H1 (cell line): ENCODE measurements at regions not wholly inside any gene's neighbourhood (a gene's known extent, or its start where the extent isn't known, plus 50 kb on each side); places are given as distances from the start of the nearest gene placed in this dataset.

Experiments used
- CTCF ChIA-PET: fragments of 300-600 bp; sonication (Branson Sonifier 250); formaldehyde crosslinking; loops from one replicate; lab custom pipeline; 2021; ENCODE audit not compliant: partially characterized antibody; lab: Charles Lee
- POLR2A ChIA-PET: fragments of 300-600 bp; sonication (Branson Sonifier 250); formaldehyde crosslinking; loops from one replicate; lab custom pipeline; 2021; ENCODE audit warnings: inconsistent platforms; ENCODE audit not compliant: partially characterized antibody; lab: Charles Lee
- DNase-seq, 2 experiments: peaks; one replicate each; pipeline versions ENCODE4 v3.0.0 to v3.0.0-alpha.2; 2010 to 2022; ENCODE audit warnings: low spot score in 2 of 2, low read depth in 1 of 2, mixed read lengths in 1 of 2
- FAIRE-seq: peaks from 2 replicates; lab custom pipeline; 2011; peaks lifted over from hg19 to GRCh38; lab: Jason Lieb, UNC
- H2AFZ ChIP-seq: 2 replicates; pipeline ENCODE4 v1.8.1; 2012; ENCODE audit warnings: low read length, inconsistent platforms
- H2AK5ac ChIP-seq: 2 replicates; pipeline ENCODE4 v1.6.1; 2013; ENCODE audit warnings: low read depth, low read length
- H2BK120ac ChIP-seq: replicated peaks from 2 replicates; pipeline ENCODE3; 2013; ENCODE audit warnings: low read depth, low read length, inconsistent platforms
- H2BK12ac ChIP-seq: 2 replicates; pipeline ENCODE4 v1.6.1; 2013; ENCODE audit warnings: low read depth, low read length
- H2BK15ac ChIP-seq: 2 replicates; pipeline ENCODE4 v1.6.1; 2013; ENCODE audit warnings: low read length
- H2BK20ac ChIP-seq: 2 replicates; pipeline ENCODE4 v1.6.1; 2013; ENCODE audit warnings: low read length
- H2BK5ac ChIP-seq: 2 replicates; pipeline ENCODE4 v1.6.1; 2013; ENCODE audit warnings: low read depth, low read length
- H3K14ac ChIP-seq: 2 replicates; pipeline ENCODE4 v1.6.1; 2013; ENCODE audit warnings: inconsistent platforms; ENCODE audit not compliant: insufficient read length
- H3K18ac ChIP-seq: 2 replicates; pipeline ENCODE4 v1.6.1; 2013; ENCODE audit warnings: low read length; ENCODE audit errors: extremely low read depth
- H3K23ac ChIP-seq: 2 replicates; pipeline ENCODE4 v1.6.1; 2013; ENCODE audit warnings: inconsistent platforms; ENCODE audit not compliant: insufficient read length
- H3K23me2 ChIP-seq: 2 replicates; pipeline ENCODE4 v1.6.1; 2013; ENCODE audit warnings: low read depth, low read length
- H3K27ac ChIP-seq: 2 replicates; pipeline ENCODE4 v1.6.1; 2011; ENCODE audit warnings: low read depth, low read length, inconsistent platforms
- H3K27me3 ChIP-seq, 4 experiments: replicated peaks in 1 of 4; 1 replicate in 1 of 4; 2 replicates in 3 of 4; pipeline versions ENCODE4 v1.6.1 to v1.8.1; 2011 to 2013; ENCODE audit warnings: low read length in 3 of 4, mild to moderate bottlenecking in 3 of 4, inconsistent platforms in 2 of 4, mixed read lengths in 2 of 4, moderate library complexity in 1 of 4; ENCODE audit not compliant: control insufficient read depth in 3 of 4, insufficient read depth in 3 of 4; ENCODE audit errors: extremely low read depth in 1 of 4
- H3K36me3 ChIP-seq, 4 experiments: 2 replicates each; pipeline versions ENCODE4 v1.6.1 to v1.8.1; 2011 to 2013; ENCODE audit warnings: mild to moderate bottlenecking in 4 of 4, low read length in 3 of 4, moderate library complexity in 2 of 4, control low read depth in 1 of 4, inconsistent platforms in 1 of 4; ENCODE audit not compliant: insufficient read depth in 4 of 4, control insufficient read depth in 2 of 4
- H3K4ac ChIP-seq: replicated peaks from 2 replicates; pipeline ENCODE3; 2013; ENCODE audit warnings: low read length, low read depth, mixed read lengths, inconsistent platforms; ENCODE audit not compliant: insufficient read length
- H3K4me1 ChIP-seq, 4 experiments: replicated peaks in 1 of 4; 1 replicate in 1 of 4; 2 replicates in 3 of 4; pipeline versions ENCODE4 v1.6.1 to v1.8.1; 2011 to 2013; ENCODE audit warnings: low read length in 3 of 4, inconsistent platforms in 2 of 4, mixed read lengths in 1 of 4; ENCODE audit not compliant: insufficient read depth in 4 of 4, control insufficient read depth in 3 of 4
- H3K4me2 ChIP-seq, 2 experiments: 2 replicates each; pipeline versions ENCODE4 v1.6.1 to v1.8.1; 2011 to 2013; ENCODE audit warnings: low read depth in 2 of 2, low read length in 2 of 2, control low read depth in 1 of 2, inconsistent platforms in 1 of 2, mild to moderate bottlenecking in 1 of 2; ENCODE audit not compliant: insufficient read depth in 1 of 2
- H3K4me3 ChIP-seq, 4 experiments: fragments of 200-600, 300-600 bp in 1 of 4; sonication (generic), shearing (Covaris generic), sonication (Bioruptor Twin) in 1 of 4; 2 replicates each; pipeline versions ENCODE4 v1.5.1 to v1.8.1; 2011 to 2016; ENCODE audit warnings: low read length in 4 of 4, low read depth in 3 of 4, control low read depth in 2 of 4, inconsistent platforms in 2 of 4, mild to moderate bottlenecking in 2 of 4, mixed read lengths in 1 of 4, moderate library complexity in 1 of 4; ENCODE audit not compliant: insufficient read depth in 2 of 4; ENCODE audit errors: extremely low read depth in 1 of 4
- H3K56ac ChIP-seq: replicated peaks from 2 replicates; pipeline ENCODE3; 2013; ENCODE audit warnings: low read depth, mild to moderate bottlenecking, mixed read lengths, low read length, inconsistent platforms; ENCODE audit not compliant: insufficient read length
- H3K79me1 ChIP-seq: 2 replicates; pipeline ENCODE4 v1.6.1; 2013; ENCODE audit warnings: low read depth, low read length, control low read depth
- H3K79me2 ChIP-seq, 2 experiments: 2 replicates each; pipeline versions ENCODE4 v1.6.1 to v1.8.1; 2012 to 2013; ENCODE audit warnings: low read length in 2 of 2, mild to moderate bottlenecking in 2 of 2, inconsistent platforms in 1 of 2; ENCODE audit not compliant: insufficient read depth in 2 of 2, control insufficient read depth in 1 of 2
- H3K9ac ChIP-seq, 4 experiments: replicated peaks in 1 of 4; 1 replicate in 1 of 4; 2 replicates in 3 of 4; pipeline versions ENCODE4 v1.6.1 to v1.8.1; 2011 to 2013; ENCODE audit warnings: low read depth in 3 of 4, low read length in 3 of 4, control low read depth in 2 of 4, mild to moderate bottlenecking in 2 of 4, moderate library complexity in 2 of 4, inconsistent platforms in 1 of 4; ENCODE audit errors: extremely low read depth in 1 of 4
- H3K9me3 ChIP-seq, 2 experiments: 2 replicates each; pipeline versions ENCODE4 v1.6.1 to v1.8.1; 2012 to 2013; ENCODE audit warnings: mild to moderate bottlenecking in 2 of 2, moderate library complexity in 2 of 2, control low read depth in 1 of 2, inconsistent platforms in 1 of 2, low read depth in 1 of 2, low read length in 1 of 2, mixed read lengths in 1 of 2; ENCODE audit not compliant: insufficient read depth in 2 of 2
- H4K20me1 ChIP-seq, 2 experiments: replicated peaks in 1 of 2; 2 replicates each; pipeline versions ENCODE3 to v1.8.1; 2011 to 2013; ENCODE audit warnings: inconsistent platforms in 2 of 2, low read length in 2 of 2, mild to moderate bottlenecking in 1 of 2; ENCODE audit not compliant: insufficient read depth in 2 of 2, control insufficient read depth in 1 of 2
- H4K5ac ChIP-seq: 2 replicates; pipeline ENCODE4 v1.6.1; 2013; ENCODE audit warnings: low read length, low read depth, mixed read lengths, inconsistent platforms; ENCODE audit not compliant: insufficient read length
- H4K8ac ChIP-seq: 2 replicates; pipeline ENCODE4 v1.8.0; 2013; ENCODE audit warnings: mild to moderate bottlenecking, moderate library complexity, low read length, inconsistent platforms; ENCODE audit not compliant: insufficient read depth; ENCODE audit errors: extremely low read depth
- H4K91ac ChIP-seq: replicated peaks from 2 replicates; pipeline ENCODE3; 2013; ENCODE audit warnings: low read length, mixed read lengths, inconsistent platforms; ENCODE audit not compliant: insufficient read length
- CBX5 ChIP-seq: fragments of 300-800, 300-1000 bp; sonication (generic); IDR thresholded peaks from 2 replicates; pipeline ENCODE4 v1.7.1; 2016; ENCODE audit warnings: antibody characterized with exemption, low read length, low read depth
- GTF2F1 ChIP-seq: IDR thresholded peaks from 2 replicates; pipeline ENCODE4 v1.6.1; 2012; ENCODE audit warnings: low read depth, low read length, improper control_type of control experiment, borderline replicate concordance
- TEAD4 ChIP-seq: IDR thresholded peaks from 2 replicates; pipeline ENCODE4 v1.6.1; 2012; ENCODE audit warnings: low read depth, low read length, inconsistent platforms, mixed read lengths
- WGBS, 2 experiments: shearing (Covaris generic) in 1 of 2; methylation state at CpG; one replicate each; pipeline versions ENCODE4 v1.1.6 to v1.1.7; 2013 to 2015; ENCODE audit warnings: low lambda C conversion rate in 2 of 2, mixed read lengths in 2 of 2, inconsistent platforms in 1 of 2, low coverage in 1 of 2, missing lambda C conversion rate in 1 of 2; ENCODE audit not compliant: insufficient replicate concordance in 2 of 2, insufficient coverage in 1 of 2, insufficient read length in 1 of 2; ENCODE audit errors: extremely low coverage in 1 of 2, missing lambda C conversion rate in 1 of 2; 5-methylcytosine and 5-hydroxymethylcytosine counted together

DNA sequence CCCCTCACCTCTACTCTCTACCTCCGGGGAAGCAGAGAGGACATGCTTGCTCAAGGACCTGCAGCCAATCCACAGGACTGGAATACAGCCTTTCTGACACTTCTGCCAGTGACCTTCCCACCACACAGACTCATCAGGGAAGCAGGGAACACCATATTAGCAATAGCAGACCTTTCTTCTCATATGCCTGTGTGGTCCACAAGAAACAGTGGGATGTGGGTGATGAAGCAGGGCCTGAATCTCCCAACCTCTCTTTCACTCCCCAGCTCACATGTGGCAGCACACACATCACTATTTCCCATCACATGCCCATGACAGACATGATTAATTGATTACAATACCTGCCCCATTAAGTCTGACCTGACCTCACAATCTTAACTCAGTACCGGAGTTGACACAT, 695.1 kb downstream of the MATN1 start (continued):
- no peak for TF ChIP-seq GTF2F1

GRCh38 chr1:30027247-30027646, 696.1 kb downstream of the MATN1 start:
- no peak for TF ChIP-seq CBX5
- no peak for TF ChIP-seq TEAD4
- ChIA-PET CTCF (no interaction called here), POLR2A (no interaction called here)
- no peak overlapping the region for H3K23ac ChIP-seq
- no peaks in the 10 kb centered on the region for H3K36me3 ChIP-seq
- no peak overlapping the region for H2BK120ac ChIP-seq
- H3K79me1 ChIP-seq, result no peaks in the 10 kb centered on the region
- H3K4me1 ChIP-seq, result no peaks in the 10 kb centered on the region; a peak in 1 of 7 replicates
- no peak overlapping the region for H2BK15ac ChIP-seq
- no peak overlapping the region for H2BK20ac ChIP-seq
- H4K8ac ChIP-seq, result no peak overlapping the region
- no peak for FAIRE-seq
- no peak overlapping the region for H3K14ac ChIP-seq
- no peak overlapping the region for H4K91ac ChIP-seq
- no peak overlapping the region for H3K9ac ChIP-seq
- H3K56ac ChIP-seq, result no peak overlapping the region
- H3K9me3 ChIP-seq, result peaks cover 2 to 9% of the 10 kb centered on the region in 2 experiments; a peak in 3 of 4 replicates
- no peaks in the 10 kb centered on the region for H4K20me1 ChIP-seq
- H3K27me3 ChIP-seq, result no peaks in the 10 kb centered on the region
- no peak overlapping the region for H2AFZ ChIP-seq
- H3K79me2 ChIP-seq, result no peaks in the 10 kb centered on the region
- H3K23me2 ChIP-seq, result no peaks in the 10 kb centered on the region
- no peak overlapping the region for H2BK12ac ChIP-seq
- H4K5ac ChIP-seq, result no peak overlapping the region
- H3K4me3 ChIP-seq, result no peak overlapping the region
- H3K27ac ChIP-seq, result no peak overlapping the region
- WGBS, 2 experiments, result 94% methylated on average over 2 of the region's 2 CpGs; no CpG with 5 or more reads in 1 of the 2 experiments
- no peak overlapping the region for H2BK5ac ChIP-seq
- H3K4me2 ChIP-seq, result no peak overlapping the region
- no peak overlapping the region for H2AK5ac ChIP-seq
- DNase-seq, result no peak
- no peak overlapping the region for H3K18ac ChIP-seq
- no peak overlapping the region for H3K4ac ChIP-seq
